LNCaP clone FGC (cell line): ENCODE measurements at regions not wholly inside any gene's neighbourhood (a gene's known extent, or its start where the extent isn't known, plus 50 kb on each side); places are given as distances from the start of the nearest gene placed in this dataset.

Source experiments
- DNase-seq: peaks from one replicate; pipeline ENCODE4 v3.0.0-alpha.2; 2011; ENCODE audit warnings: low read depth
- H3K4me3 ChIP-seq: 2 replicates; pipeline ENCODE4 v1.5.1; 2011; ENCODE audit warnings: mild to moderate bottlenecking, low read depth, low read length, control low read depth
- CTCF ChIP-seq: IDR thresholded peaks from 2 replicates; pipeline ENCODE4 v1.5.1; 2012; ENCODE audit warnings: mild to moderate bottlenecking; ENCODE audit not compliant: control insufficient read depth, insufficient read depth; ENCODE audit errors: extremely low read depth

- TF ChIP-seq CTCF: no peak
- DNase-seq: no peak
- no peak overlapping the region for H3K4me3 ChIP-seq
These were observed 189.0 kb upstream of the FGGY start for GRCh38 chr1:59107916-59108315.

GRCh38 chr1:59108481-59109317, 188.2 kb upstream of the FGGY start:
- TF ChIP-seq CTCF: no peak
- DNase-seq: no peak
- H3K4me3 ChIP-seq: no peak overlapping the region

- no peak for TF ChIP-seq CTCF
- no peak overlapping the region for H3K4me3 ChIP-seq
- DNase-seq: no peak
These were observed 186.6 kb upstream of the FGGY start for GRCh38 chr1:59110271-59110670.

GRCh38 chr1:59113876-59114457, 182.9 kb upstream of the FGGY start:
- no peak overlapping the region for H3K4me3 ChIP-seq
- no peak for TF ChIP-seq CTCF
- DNase-seq: no peak

- TF ChIP-seq CTCF: no peak
- H3K4me3 ChIP-seq: no peak overlapping the region
- DNase-seq: peak; percentile 64
These were observed 181.0 kb upstream of the FGGY start for GRCh38 chr1:59115865-59116264.

GRCh38 chr1:59116920-59117542, 179.9 kb upstream of the FGGY start:
- H3K4me3 ChIP-seq: no peak overlapping the region
- DNase-seq: no peak
- TF ChIP-seq CTCF: no peak
